ENCODE measurements at regions not wholly inside any gene's neighbourhood (a gene's known extent, or its start where the extent isn't known, plus 50 kb on each side); places are given as distances from the start of the nearest gene placed in this dataset.

DNA sequence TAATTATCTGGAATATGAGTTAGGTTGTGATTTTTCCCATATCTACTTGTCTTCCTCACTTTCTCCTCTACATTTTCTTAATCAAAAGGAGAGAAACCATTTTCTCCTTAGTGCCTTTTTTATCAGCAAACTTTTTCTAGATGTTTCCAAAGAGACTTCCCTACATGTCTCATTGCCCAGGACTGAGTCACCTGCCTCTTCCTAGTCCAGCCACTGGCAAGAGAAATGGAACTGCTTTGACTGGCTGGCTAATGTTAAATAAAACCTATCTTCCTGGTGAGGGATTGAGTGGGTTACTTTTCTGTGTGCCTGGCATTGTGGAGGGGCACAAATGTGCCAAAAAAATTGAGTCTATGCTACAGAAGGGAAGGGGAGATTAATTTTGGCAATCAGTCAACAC is 52.1 kb upstream of the CD5L start:
- no peak for DNase-seq

DNA sequence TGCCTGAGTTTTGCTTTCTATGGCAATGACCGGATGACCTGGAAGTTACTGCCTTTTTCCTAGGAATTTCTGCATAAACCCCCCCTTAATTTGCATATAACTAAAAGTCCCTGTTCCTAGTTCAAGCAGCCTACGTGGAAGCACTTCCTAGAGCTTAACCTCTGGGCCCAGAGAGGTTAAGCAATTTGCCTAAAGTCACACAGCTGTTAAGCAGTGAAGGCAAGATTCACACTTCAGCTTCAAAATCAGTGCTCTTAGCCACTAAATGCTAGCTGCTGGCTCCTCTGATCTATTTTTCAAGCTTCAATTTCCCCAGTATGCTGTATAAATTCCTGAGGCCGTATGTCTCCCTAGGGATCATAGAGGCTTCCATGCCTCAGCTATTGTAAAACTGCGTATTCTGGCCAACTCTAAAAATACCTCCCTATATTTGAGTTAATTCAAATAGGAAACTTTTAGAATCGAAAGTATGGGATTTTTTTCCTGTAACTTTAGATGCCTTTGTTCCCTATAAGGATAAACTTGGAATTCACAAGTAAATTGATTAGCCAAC is 53.1 kb upstream of the CD5L start:
- no peak for DNase-seq

GRCh38 chr1:157910270-157910669 is 68.7 kb upstream of the CD5L start:
- DNase-seq = no peak

DNA sequence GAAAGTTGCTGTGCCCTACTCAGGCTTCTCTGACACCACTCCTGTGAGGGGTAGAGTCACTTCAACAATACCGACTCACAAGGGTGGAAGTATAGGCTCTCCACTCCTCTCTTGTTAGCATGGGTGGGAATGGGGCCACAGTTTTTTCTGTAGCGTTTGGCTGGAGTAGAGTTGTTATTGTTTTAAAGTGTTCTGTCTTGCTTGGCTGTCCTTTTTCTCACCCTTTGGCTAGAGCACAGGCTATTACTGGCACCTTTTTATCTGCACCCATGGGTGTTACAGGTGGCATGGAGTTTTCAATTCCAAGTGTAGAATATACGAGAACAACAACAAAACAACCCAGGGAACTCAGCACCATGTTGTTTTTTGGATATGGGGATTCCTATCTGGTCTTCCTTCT is 74.3 kb upstream of the CD5L start:
- DNase-seq = no peak

DNA sequence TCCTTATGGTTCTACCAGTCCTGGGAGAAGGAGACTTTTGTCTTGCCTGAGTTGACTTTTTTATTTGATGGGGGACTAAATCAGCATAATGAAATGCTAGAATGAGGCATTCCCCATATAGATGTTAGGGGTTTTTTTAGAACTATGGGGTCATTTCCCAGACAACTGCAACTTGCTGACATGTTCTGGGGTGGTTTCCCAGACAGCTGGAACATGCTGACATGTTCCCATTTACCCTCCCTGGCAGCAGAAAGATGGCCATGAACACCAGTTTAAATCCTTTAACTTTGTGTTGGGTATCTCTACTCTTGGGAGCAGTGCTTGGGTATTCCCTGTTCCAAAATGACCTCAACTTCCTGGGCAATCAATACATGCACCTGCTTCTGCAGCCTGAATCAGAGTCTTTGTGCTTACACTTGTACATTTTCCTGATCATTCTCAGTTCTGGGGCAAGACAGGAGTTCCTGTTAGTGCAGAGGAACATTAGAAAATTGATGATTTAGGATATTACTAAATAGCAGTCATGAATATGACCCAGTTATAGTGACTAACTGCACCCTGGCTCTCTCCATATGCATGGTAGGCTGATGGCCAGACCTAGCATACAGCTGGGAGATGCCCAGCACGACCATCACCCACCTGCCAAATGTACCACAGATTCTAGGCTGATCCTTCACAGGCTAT is 75.4 kb upstream of the CD5L start:
- DNase-seq = no peak

DNA sequence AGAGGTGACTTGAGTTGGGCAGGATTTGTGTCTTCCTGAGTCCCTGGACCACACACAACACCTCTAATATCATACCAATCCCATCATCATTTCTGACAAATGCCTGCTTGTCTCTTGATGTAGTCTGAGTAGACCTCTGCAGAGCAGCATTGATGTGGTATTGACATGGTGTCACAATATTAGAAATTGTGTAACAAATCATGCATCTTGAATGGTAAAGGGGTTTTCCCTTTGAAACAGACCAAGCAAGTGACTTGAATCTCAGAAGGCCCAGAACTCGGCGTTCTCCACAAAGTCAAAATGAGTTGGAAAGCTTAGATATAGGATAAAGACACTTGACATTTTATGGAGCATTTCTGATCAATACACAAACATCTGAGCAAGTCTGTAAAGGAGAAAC is 72.7 kb upstream of the KIRREL1 start:
- no peak for DNase-seq

DNA sequence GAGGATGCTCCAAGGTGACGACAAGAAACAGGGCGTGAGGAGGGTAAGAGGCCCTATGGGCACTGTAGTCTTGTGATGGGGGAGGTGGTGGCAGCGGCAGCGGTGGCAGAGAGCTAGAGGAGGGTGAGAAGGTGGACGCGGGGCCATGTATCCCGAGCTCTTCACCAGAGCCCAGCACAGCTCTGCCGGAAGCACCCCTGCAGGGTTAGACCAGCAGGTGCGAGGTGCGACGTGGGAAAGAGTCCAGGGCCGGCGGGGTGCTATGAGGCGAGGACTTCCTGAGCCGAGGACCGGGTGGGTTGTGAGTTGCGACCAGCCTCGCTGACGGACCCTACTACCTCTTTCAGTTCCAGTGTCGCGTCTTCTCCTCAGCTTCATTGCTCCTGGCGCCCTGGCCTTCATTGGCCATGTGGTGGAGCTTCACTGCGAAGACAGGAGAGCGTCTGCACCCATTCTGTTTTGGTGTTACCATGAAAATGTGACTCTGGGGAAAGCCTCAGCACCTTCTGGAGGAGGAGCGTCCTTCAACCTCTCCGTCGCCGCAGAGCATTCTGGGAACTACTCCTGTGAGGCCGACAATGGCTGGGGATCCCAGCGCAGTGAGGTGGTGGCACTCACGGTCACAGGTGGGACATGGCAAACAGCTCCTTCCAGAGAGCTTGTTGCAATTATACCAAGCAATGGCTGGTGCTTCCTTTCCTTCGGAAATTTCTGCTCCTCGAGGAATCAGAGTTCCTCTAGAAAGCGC is 67.9 kb upstream of the KIRREL1 start:
- DNase-seq = no peak

GRCh38 chr1:157932069-157932468 is 61.4 kb upstream of the KIRREL1 start:
- peak; percentile 39 for DNase-seq

GRCh38 chr1:157937744-157938143 is 55.7 kb upstream of the KIRREL1 start:
- DNase-seq = no peak

GRCh38 chr1:157941939-157942338 is 51.5 kb upstream of the KIRREL1 start:
- no peak for DNase-seq

Measured in hematopoietic multipotent progenitor cell treated with erythropoietin and hydrocortisone succinate and interleukin-3 and kit ligand, for 6 days (in vitro differentiated cells).